Dermis blood vessel endothelial cell (primary cell): ENCODE measurements at regions not wholly inside any gene's neighbourhood (a gene's known extent, or its start where the extent isn't known, plus 50 kb on each side); places are given as distances from the start of the nearest gene placed in this dataset.
A peak's percentile ranks its signal among the peaks of the same experiment; 100 is the strongest.
"Not testable (repeated sequence)": the region's sequence is repeated elsewhere in the genome, so short reads cannot be mapped to it uniquely, and the experiment has no call there.

Experiments
- DNase-seq: peaks from one replicate; pipeline ENCODE4 v3.0.0; 2010

DNA sequence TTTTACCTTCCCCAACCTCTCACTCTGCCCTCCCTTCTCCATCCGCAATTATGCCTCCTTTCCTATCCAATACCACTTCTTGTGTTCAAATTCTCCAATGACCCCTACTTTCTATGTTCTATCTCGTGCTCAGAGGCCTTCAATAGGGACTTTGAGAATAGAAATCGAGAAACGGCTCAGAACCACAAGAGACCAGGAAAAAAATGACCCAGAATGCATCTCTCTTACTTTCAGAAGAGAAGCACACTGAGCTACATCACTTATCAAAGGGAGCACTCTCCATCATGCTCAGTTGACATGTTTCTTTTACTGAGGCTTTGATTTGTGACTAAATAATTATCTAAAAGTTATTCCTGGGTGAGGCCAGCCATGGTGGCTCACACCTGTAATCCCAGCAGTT lies 162.4 kb upstream of the PRICKLE2 start:
- DNase-seq = no peak

DNA sequence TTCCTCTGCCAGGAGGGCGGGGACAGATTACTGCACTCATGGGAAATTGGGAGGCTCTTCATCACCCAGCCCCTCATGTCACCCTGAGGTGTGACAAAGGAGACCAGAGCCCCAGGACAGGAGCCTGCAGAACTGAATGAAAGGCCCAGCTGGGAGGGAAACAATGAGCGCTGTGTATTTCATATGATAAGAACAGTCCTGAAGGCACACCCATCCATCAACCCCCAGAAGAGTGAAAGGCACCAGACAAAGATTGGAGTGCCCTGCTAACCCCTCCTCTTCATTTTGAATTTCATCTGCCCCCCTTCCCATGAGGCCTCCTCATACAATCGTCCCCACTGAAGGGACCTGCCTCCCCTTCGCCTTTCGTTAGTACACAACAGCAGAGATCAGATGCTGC lies 160.0 kb upstream of the PRICKLE2 start:
- DNase-seq = no peak

DNA sequence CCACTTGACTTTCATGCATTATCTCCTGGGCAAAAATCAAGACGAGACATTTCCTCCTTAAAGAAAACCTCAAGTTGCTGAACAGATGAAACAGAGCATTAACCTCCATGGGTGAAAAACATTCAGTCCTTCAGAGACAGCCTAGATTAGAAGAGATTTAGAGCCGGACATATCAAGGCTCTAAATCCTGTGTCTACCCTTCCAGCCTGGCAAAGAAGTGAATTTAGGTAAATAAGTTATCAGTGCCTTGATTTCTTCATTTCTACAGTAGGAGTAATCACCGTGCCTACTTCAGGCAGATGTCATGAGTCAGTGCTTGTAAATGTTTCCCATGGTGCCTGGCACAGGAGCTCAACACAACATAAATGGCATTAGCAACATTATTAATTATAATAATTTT lies 159.3 kb upstream of the PRICKLE2 start:
- DNase-seq = no peak

DNA sequence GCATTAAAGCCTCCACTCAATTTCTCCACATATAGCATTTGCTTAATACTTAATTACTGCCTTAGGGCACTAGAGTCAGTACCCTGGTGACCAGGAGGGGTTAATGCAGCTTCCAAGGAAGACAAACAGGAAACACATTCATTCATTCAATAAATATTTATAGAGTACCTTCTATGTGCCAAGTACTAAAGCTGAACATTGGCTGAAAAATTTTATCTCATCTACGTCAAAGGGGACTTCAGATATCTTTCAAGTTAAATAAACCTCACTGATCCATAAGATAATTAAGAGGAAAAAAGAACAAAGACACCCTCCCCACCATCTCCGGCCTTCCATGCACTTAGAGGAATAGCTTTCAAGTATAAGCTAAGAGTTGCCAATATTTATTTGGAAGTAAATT lies 156.9 kb upstream of the PRICKLE2 start:
- DNase-seq = no peak

DNA sequence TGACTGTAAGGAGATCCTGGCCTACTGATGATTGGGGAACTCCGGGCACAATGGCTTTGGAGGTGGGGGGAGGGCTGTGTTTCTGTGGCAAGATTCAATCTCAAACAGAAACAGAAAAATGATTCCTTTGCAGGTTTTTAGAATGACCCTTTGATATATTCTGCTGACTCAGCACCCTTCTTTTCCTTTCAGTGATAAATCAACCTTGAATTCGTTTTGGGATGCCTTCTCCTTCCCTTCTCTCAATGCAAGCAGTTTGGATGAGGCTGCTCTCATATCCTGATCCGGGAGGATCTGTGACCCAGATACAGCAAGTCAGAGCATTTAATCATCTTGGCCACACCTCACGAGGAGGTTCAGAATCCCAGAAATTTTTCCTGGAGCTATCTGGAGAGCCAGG lies 156.1 kb upstream of the PRICKLE2 start:
- no peak for DNase-seq

DNA sequence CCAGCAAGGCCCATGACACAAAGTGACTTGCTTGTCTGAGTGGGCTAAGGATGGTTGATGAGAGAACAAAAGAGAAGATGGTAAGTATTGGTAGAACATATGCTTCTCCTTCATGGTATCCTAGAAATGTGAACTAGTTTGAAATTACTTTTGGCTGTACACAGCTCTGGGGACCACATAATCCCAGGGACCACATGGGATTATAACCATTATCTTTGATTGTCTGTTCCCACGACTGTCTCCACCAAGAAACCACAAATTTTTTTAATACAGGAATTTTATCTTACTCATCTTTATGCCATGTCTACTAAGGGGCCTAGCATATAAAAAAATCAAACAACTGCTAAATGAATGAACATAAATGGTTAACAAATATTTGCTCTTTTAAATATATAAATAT lies 155.3 kb upstream of the PRICKLE2 start:
- no peak for DNase-seq

DNA sequence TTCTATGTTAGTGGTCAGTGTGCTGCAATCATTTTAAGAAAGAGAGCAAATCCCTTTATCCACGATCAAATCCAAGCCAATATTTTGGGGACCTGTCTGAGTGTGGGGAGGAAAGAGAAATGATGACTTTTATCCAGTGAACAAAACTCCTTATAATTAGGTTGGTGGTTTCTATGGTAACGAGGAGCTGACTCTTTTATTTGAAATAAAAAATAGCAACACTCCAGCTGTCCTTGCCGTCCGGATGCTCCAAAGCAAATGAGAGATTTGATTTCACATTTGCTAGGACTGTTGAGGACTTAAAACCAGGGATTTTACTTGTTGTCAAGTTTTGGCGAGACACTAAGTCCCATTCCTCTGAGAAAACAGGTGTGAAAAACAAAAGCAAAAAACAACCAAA lies 154.0 kb upstream of the PRICKLE2 start:
- no peak for DNase-seq

DNA sequence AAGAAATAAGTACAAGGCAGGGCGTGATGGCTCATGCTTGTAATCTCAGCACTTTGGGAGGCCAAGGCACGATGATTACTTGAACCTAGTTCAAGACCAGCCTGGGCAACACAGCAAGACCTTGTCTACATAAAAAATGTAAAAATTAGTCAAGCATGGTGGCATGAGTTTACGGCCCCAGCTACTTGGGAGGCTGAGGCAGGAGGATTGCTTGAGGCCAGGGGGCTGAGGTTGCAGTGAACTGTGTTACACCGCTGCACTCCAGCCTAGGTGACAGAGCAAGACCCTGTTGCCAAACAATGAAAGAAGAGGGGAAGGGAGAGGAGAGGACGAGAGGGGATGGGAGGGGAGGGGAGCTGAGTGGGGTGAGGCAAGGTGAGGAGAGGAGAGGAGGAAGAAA lies 152.7 kb upstream of the PRICKLE2 start:
- DNase-seq = no peak

DNA sequence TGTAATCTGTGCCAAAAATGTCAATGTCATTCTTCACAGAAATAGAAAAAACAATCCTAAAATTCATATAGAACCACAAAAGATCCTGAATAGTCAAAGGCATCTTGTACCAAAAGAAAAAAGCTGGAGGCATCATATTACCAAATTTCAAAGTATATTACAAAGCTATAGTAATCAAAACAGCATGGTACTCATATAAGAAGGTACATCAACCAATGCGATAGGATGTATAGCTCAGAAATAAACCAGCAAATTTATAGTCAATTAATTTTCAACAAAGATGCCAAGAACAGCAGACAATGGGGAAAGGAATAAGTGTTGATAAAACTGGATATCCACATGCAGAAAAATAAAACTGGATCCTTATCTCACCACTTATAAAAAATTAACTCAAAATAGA lies 150.5 kb upstream of the PRICKLE2 start:
- no peak for DNase-seq

DNA sequence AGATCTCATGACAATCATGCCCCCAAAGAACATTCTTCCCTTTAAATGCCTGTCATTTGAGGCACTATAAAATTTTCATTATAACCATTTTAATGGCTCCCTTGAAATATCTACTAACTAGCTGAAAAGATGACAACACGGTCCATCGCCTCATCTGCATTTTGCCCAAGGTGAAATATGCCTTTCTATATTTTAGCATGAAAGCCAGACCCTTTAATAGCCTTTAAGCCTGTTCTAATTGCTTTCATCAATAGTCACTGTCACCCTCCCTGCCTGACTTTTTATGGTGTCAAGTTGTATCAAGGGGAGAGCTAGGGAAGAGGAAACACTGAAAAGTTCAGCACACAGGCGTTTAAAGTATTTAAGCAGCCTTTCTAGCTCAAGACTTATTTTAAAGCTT lies 144.1 kb upstream of the PRICKLE2 start:
- no peak for DNase-seq

DNA sequence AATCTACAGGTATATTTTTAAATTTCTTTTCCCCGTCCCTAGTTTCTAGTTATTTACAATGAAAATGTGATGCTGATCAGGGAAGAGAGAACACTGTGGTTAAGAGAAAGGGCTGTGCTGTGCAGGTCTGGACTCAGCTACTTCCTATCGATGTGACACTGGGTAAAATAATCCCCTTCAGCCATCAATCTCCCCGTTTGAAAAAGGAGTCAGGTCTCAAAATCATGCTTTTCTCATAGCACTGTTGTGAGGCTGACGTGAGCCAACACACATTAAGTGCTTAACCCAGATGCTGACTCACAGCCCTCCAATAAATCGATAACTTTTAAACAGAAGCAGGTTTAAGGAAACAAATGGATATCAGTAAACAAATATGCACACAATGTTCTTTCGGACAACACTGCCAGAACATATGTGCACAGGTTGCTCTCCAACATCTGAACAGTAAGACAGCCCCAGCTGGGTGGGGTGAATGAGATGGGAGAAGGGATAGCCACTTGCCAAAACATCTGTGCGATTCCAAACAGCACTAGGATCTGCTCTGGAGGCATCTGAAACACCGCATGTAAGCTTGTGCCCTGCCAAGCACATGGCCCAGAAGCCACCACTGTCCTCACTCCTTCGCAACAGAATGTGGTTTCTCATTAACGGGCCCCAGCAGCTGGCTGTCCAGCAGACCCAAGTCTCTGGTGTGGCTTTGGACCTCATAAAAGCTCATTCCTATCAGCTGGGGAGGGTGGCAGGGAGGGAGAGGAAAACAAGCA lies 143.2 kb upstream of the PRICKLE2 start:
- no peak for DNase-seq

DNA sequence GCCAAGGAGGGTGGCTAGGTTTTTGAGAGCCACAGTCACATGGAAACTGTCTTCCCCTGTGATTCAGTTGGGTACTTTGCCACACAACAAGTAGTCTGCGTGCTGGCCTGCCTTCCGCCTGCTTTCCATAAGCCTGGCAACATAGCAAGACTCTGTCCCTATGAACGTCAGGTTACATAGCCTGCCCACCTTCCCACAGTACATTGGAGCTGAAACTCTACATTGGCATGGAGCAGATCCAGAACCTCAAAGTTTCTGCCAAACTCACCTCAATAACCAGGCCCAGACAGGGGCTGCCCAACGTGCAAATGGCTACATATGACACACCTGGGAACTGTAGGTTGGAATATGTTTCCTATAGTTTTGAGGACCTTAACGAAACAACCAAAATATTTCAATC lies 140.6 kb upstream of the PRICKLE2 start:
- no peak for DNase-seq

DNA sequence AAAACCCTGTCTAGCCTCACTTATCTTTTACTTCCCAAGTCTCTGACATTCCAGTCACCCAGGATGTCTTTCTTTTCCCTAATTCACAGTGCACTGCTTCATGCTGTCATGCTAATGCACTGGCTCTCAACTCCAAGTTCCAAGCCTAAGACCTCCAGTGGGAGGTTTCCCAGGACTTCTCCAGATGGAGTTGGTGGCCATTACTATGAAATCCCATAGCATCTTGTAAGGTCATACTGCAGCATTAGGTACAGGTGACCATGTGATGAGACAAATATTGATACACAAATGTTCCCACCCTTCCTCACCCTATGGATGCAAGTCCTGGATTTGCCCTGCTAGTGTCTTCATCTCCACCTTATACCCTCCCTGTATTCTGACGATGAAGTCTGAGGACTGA lies 138.6 kb upstream of the PRICKLE2 start:
- no peak for DNase-seq

DNA sequence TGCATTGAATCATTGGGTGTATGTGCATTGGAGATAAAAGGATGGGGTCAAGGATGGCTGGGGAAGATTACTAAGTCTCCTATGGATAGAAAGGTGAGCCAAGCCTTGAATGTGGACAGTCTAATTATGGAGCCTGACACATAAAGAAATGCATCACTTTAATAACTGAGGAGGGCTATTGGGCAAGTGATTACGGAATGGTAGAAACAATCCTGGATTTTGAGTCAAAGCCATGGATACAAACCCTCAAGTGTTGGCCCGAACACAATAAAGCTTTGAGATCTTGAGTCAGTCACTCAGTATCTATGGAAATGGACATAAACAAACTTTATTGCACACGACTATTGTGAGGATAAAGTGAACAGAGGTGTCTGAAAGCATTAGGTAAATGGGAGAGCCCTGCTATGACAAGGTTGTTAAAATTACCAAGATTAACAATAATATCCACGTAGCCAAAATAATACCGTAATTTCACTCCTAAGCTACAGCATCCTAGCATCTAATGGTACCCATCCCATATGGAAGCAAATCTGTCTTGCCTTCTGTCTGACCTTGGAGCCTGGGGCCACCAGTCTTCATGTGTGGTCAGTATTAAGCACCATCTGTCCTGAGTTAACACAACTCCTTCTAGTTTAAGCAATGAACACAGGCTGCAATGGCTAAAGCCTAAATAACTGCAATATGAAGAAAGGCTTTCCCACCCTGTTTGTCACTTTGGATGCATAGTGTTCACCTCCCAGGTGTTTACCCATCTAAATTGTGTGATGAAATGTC lies 136.9 kb upstream of the PRICKLE2 start:
- DNase-seq = no peak

DNA sequence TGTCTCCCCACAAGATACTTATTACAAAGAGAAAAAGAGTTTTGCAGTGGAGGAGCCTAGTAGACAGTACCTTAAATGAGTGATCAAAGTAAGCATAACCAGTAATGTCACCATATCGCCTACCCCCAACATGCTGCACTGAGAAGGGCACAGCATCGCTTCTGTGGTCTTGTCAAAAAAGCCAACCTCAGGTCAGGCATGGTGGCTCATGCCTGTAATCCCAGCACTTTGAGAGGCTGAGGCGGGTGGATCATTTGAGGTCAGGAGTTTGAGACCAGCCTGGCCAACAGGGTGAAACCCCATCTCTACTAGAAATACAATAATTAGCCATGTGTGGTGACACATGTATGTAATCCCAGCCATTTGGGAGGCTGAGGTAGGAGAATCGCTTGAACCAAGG lies 135.8 kb upstream of the PRICKLE2 start:
- not testable (repeated sequence) for DNase-seq

DNA sequence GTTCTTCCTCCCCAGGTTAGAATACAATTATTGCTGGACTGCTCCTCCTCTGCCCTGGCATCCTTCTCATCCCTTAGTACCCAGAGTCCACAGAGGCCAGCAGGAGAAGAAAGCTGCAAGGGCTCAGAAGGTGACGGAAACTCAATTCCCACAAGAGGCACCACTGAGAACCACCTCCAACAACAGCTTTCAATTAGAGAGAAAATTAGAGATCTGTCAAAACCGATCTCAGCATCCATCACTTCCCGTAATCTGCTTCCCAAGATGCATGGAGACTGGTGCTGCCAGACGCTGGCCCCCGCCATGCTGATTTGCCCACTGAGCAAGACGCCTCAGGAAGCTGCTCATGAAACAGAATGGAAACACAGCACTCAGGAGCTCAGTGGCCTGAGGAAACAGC lies 135.0 kb upstream of the PRICKLE2 start:
- DNase-seq = no peak

DNA sequence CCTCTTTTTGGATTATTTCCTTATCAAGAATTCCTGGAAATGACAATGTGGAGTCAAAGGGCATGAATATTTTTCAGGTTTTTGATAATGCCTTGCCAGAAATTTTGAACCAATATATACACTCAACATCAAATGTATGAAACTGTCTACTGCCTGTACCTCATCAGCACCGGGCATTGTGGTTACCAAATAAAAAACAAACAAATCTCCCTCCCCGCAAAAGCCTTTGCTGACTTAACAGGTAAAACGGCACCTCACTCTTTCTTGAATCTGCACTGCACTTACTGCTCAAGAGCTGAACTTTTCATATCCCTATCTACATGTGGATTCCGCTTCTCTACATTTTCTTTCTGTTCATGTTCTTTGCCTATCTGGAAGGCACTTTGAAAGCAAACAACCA lies 134.5 kb upstream of the PRICKLE2 start:
- no peak for DNase-seq

DNA sequence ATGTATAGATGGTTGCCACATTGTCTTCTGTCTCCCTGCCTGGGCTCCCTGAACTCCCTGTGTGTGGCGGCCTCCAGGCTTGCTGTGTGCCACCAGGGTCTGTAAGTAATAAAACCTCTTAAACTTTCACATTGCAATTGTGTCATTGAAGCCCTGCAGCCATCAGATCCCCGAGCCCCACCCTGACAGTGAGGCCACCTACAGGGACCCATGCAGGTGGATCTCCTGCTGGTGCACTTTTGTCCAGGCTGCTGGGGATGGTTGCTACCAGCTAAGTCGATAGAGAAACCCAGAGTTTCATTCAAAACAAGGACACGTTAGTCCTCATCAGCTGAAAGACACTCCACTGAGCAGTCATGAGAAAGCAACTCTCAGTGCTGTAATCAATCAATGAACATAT lies 133.6 kb upstream of the PRICKLE2 start:
- DNase-seq = no peak

DNA sequence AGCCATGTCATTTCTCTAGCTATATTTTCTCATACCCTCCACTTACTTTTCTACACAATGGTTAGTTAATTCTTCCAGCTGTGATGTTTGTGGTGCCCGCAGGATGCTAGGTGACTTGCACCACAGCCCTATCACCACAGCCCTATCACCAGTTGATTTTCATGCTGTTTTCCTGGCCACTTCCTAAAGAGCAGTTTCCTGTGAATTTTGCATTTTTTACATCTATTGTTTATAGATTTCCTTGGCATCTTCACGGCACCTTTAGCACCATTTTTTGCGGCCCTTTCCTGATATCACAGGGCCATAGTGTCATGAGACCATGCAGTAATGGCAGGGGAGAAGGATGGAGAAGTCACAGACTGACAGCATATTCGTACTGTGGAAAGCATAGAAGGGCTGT lies 132.9 kb upstream of the PRICKLE2 start:
- DNase-seq = no peak

DNA sequence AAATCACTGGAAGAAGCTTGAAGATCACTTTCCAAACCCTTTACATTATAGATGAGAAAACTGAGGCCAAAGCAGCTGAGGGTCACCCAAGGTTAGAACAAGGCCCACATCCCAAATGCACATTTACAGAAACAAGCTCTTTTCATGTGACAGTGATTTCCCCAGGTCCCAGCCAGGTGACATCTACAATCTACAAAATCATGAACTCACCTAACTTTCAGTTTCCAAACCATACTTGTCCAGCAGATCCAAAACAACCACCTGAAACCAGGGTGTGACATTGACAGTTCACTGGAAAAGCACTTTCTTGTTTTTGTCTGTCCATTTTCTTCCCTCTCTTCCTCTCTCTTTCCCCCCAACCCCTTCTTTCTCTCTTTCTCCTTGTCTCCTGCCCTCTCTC lies 132.2 kb upstream of the PRICKLE2 start:
- no peak for DNase-seq

DNA sequence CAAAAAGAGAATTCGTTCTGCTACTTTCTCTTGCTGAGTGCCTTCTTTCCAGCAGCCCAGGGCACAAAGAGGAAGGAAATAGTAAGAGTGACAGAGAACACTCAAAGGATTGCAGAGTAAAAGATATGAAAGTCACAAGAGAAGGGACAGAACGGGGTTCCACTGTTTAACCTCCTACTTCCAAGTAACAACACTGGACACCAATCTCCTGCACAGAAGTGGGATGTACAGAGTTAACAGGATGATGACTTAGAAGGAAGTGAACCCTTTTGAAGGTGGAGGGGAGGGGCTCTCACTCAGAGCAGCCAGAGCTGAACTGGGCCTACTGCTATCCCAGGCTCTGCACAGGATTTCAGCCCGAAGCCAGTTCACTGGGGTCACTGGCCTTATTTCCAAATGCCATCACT lies 130.1 kb upstream of the PRICKLE2 start:
- DNase-seq = peak; percentile 75

DNA sequence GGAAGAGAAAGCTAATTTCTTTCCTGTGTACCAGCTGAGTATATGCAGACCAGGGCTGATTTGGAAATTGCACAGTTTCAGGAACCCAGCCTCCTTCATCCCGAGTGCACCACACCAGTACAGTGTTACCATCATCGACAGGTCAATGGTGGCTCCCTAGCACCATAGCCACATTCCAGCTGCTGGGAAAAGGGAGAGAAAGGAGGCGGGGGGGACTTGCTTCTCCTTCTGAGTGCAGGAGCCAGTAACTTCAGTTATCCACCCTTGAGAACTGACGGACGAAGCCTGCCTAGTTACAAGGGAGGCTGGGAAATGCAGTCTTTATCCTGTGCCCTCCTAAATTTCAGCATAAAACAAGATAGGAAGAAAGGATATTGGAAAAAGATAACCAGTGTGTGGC lies 129.7 kb upstream of the PRICKLE2 start:
- DNase-seq = no peak

DNA sequence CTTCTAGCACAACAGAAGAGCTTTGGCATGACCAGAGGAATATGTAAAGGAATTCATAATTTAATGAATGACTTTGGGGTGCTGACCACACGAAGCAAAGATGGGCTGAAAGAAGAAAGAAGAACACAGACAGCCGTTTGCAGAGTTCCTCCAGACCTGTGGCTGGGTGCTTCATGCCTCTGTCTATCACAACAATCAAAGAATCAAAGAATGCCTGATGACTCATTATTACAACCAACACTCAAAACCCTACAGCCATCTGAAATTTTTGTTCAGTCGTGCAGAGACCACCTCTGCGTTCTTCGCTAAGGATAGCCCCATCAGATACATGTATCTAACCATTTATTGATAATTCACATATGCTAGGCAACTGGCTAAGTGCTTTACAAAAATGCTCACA lies 129.0 kb upstream of the PRICKLE2 start:
- DNase-seq = no peak

DNA sequence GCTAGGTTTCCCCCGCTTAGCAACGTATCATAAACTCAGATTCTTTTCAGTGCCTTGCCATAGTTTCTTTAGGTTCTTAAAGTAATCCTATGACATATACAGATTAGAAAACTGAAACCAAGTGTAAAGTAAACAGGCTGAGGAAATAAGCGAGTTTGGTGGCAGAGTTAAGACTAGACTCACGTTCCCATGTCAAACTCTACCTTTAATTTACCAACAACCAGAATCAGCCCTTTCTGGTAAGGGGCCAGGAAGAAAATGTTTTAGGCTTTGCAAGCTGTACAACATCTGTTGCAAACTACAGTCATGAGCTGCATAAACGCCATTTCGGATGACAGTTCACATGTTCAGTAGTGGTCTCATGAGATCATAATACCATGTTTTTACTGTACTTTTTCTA lies 128.0 kb upstream of the PRICKLE2 start:
- DNase-seq = no peak

DNA sequence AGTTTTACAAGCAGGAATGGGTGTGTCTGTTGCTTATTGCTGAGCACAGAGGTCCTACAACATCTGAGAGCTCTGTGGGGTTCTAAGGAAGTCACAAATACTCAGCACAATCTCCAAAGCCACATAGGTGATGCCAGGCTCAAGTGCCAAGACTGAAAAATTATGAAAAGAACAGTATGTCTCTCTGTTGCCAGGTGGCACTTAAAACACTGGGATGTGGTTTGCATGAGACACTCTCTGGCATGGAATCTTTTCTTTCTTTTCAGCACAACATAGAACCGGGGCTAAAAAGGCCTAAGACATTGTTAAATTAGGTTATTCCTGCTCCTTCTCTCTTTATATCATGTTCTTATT lies 127.3 kb upstream of the PRICKLE2 start:
- no peak for DNase-seq
